ENCODE measurements at regions not wholly inside any gene's neighbourhood (a gene's known extent, or its start where the extent isn't known, plus 50 kb on each side); places are given as distances from the start of the nearest gene placed in this dataset.

GRCh38 chr17:63156986-63157385 is 191.0 kb downstream of the TANC2 start:
- Mint-ChIP-seq H3K27ac (no peak overlapping the region), H3K27me3 (no peaks in the 10 kb centered on the region), H3K4me3 (ENCODE audit: low read depth) (no peak overlapping the region), H3K36me3 (ENCODE audit: insufficient read depth) (no peaks in the 10 kb centered on the region), H3K9me3 (ENCODE audit: low read depth) (no peaks in the 10 kb centered on the region), H3K4me1 (ENCODE audit: low read depth) (peaks cover 20% of the 10 kb centered on the region)
- TF ChIP-seq CTCF (IDR thresholded peaks at IDR 0.05; ENCODE audit: unreplicated experiment), result no peak
- DNase-seq (ENCODE audit: low spot score, unreplicated experiment), result no peak

DNA sequence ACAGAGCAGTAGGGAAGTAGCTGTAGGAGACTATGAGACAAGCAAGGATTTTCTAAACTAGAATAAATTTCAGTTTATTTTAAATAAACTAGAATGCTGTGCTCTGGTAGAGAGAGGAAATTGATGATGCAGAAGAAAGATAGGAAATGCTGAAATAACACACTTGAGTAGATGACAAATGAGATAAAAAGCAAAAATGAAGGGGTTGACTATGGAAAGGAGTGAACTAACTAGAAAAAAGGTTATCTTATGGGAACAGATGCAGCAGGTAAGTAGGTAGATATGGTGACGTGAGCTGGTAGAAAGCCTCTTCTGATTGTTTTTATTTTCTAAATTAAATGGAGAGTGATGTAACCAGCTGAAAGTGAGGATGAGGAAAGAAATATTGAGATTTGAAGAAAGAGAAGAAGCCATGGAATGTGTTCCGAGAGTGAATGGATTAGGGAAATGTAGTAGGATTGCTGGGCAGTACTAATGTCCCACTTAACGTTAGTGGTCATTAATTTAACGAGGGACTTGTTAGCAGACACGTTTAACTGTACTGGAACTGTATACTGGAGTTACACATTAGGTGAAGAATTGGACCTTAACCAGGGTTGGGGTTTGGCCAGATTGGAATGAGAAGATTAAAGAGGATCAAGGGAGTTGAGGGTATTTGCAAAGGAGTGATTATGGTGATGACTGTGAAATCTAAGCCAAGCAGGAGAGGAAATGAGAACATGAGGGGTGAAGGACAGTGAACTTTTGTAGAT is 196.5 kb downstream of the TANC2 start:
- TF ChIP-seq CTCF (IDR thresholded peaks at IDR 0.05; ENCODE audit: unreplicated experiment), result no peak
- no peaks in the 10 kb centered on the region for H3K9me3 Mint-ChIP-seq (ENCODE audit: low read depth)
- H3K36me3 Mint-ChIP-seq (ENCODE audit: insufficient read depth), result no peaks in the 10 kb centered on the region
- H3K27ac Mint-ChIP-seq, result no peak overlapping the region
- H3K4me3 Mint-ChIP-seq (ENCODE audit: low read depth), result no peak overlapping the region
- no peak for DNase-seq (ENCODE audit: low spot score, unreplicated experiment)
- H3K27me3 Mint-ChIP-seq, result no peaks in the 10 kb centered on the region
- no peaks in the 10 kb centered on the region for H3K4me1 Mint-ChIP-seq (ENCODE audit: low read depth)

GRCh38 chr17:63163158-63163520 is 197.1 kb downstream of the TANC2 start:
- TF ChIP-seq CTCF (IDR thresholded peaks at IDR 0.05; ENCODE audit: unreplicated experiment), result no peak
- no peak for DNase-seq (ENCODE audit: low spot score, unreplicated experiment)
- H3K9me3 Mint-ChIP-seq (ENCODE audit: low read depth), result no peaks in the 10 kb centered on the region
- no peak overlapping the region for H3K27ac Mint-ChIP-seq
- no peaks in the 10 kb centered on the region for H3K4me1 Mint-ChIP-seq (ENCODE audit: low read depth)
- H3K36me3 Mint-ChIP-seq (ENCODE audit: insufficient read depth), result no peaks in the 10 kb centered on the region
- no peak overlapping the region for H3K4me3 Mint-ChIP-seq (ENCODE audit: low read depth)
- no peaks in the 10 kb centered on the region for H3K27me3 Mint-ChIP-seq

- Mint-ChIP-seq H3K27me3 (no peaks in the 10 kb centered on the region), H3K4me3 (ENCODE audit: low read depth) (no peak overlapping the region), H3K4me1 (ENCODE audit: low read depth) (no peaks in the 10 kb centered on the region), H3K9me3 (ENCODE audit: low read depth) (no peaks in the 10 kb centered on the region), H3K36me3 (ENCODE audit: insufficient read depth) (no peaks in the 10 kb centered on the region), H3K27ac (no peak overlapping the region)
- no peak for DNase-seq (ENCODE audit: low spot score, unreplicated experiment)
- TF ChIP-seq CTCF (IDR thresholded peaks at IDR 0.05; ENCODE audit: unreplicated experiment), result no peak
Measured at GRCh38 chr17:63165400-63165799, 199.4 kb downstream of the TANC2 start.

DNA sequence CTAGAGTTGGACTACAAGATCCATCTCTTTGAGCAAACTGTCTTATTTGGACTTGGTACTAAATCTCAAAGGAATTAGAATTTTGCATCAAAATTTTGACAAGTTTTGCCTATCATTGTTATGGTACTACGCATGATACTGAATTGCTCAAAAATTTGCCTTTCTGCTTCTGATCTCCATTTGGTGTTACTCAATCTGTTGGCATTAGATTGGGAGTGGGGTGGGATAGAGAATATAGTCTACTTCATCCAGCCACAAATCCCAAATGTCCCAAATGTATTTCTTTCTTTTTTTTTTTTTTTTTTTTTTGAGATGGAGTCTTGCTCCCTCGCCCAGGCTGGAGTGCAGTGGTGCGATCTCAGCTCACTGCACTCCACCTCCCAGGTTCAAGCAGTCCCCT is 204.8 kb downstream of the TANC2 start:
- Mint-ChIP-seq H3K27ac (no peak overlapping the region), H3K9me3 (ENCODE audit: low read depth) (peaks cover 2% of the 10 kb centered on the region), H3K27me3 (no peaks in the 10 kb centered on the region), H3K4me3 (ENCODE audit: low read depth) (no peak overlapping the region), H3K4me1 (ENCODE audit: low read depth) (no peaks in the 10 kb centered on the region), H3K36me3 (ENCODE audit: insufficient read depth) (no peaks in the 10 kb centered on the region)
- no peak for TF ChIP-seq CTCF (IDR thresholded peaks at IDR 0.05; ENCODE audit: unreplicated experiment)
- DNase-seq (ENCODE audit: low spot score, unreplicated experiment), result no peak
